ENCODE measurements at regions not wholly inside any gene's neighbourhood (a gene's known extent, or its start where the extent isn't known, plus 50 kb on each side); places are given as distances from the start of the nearest gene placed in this dataset.

DNA sequence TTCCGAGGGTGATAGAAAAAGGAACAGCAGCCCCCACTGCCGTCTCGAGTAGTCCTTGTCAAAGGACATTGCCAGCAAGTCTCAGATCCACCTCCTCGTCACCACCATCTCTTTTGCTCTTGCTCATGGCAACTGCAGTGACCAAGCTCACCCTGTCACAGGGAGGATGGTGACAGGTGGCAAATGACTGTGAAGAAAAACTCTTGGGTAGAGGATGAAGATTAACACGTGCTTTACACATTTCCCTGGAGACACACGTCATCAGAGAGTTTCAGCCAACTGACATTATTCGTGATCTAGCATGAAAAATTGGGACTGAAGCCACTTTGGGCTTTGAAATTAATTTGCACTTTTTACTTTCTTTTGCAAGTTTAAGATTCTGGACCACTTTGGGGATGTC, 174.3 kb downstream of the EBLN2 start (continued):
- TF ChIP-seq KAT7 (CRISPR knock-in tag; IDR thresholded peaks at IDR 0.05; ENCODE audit: borderline replicate concordance) (no peak), TCF7 (CRISPR knock-in tag; IDR thresholded peaks at IDR 0.05; ENCODE audit: low read depth) (no peak), NR3C1 (CRISPR knock-in tag; conservative IDR thresholded peaks at IDR 0.05; ENCODE audit: low read depth) (no peak), RORB (CRISPR knock-in tag; IDR thresholded peaks at IDR 0.05) (no peak), USF2 (CRISPR knock-in tag; IDR thresholded peaks at IDR 0.05) (no peak), ATF1 (CRISPR knock-in tag; IDR thresholded peaks at IDR 0.05) (no peak), SMAD4 (CRISPR knock-in tag; IDR thresholded peaks at IDR 0.05) (no peak)
- TF ChIP-seq, protein P1, sequence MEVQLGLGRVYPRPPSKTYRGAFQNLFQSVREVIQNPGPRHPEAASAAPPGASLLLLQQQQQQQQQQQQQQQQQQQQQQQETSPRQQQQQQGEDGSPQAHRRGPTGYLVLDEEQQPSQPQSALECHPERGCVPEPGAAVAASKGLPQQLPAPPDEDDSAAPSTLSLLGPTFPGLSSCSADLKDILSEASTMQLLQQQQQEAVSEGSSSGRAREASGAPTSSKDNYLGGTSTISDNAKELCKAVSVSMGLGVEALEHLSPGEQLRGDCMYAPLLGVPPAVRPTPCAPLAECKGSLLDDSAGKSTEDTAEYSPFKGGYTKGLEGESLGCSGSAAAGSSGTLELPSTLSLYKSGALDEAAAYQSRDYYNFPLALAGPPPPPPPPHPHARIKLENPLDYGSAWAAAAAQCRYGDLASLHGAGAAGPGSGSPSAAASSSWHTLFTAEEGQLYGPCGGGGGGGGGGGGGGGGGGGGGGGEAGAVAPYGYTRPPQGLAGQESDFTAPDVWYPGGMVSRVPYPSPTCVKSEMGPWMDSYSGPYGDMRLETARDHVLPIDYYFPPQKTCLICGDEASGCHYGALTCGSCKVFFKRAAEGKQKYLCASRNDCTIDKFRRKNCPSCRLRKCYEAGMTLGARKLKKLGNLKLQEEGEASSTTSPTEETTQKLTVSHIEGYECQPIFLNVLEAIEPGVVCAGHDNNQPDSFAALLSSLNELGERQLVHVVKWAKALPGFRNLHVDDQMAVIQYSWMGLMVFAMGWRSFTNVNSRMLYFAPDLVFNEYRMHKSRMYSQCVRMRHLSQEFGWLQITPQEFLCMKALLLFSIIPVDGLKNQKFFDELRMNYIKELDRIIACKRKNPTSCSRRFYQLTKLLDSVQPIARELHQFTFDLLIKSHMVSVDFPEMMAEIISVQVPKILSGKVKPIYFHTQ (CRISPR knock-in tag; IDR thresholded peaks at IDR 0.05) = no peak
- TF ChIP-seq, protein P2, sequence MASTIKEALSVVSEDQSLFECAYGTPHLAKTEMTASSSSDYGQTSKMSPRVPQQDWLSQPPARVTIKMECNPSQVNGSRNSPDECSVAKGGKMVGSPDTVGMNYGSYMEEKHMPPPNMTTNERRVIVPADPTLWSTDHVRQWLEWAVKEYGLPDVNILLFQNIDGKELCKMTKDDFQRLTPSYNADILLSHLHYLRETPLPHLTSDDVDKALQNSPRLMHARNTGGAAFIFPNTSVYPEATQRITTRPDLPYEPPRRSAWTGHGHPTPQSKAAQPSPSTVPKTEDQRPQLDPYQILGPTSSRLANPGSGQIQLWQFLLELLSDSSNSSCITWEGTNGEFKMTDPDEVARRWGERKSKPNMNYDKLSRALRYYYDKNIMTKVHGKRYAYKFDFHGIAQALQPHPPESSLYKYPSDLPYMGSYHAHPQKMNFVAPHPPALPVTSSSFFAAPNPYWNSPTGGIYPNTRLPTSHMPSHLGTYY (CRISPR knock-in tag; IDR thresholded peaks at IDR 0.05) = no peak

DNA sequence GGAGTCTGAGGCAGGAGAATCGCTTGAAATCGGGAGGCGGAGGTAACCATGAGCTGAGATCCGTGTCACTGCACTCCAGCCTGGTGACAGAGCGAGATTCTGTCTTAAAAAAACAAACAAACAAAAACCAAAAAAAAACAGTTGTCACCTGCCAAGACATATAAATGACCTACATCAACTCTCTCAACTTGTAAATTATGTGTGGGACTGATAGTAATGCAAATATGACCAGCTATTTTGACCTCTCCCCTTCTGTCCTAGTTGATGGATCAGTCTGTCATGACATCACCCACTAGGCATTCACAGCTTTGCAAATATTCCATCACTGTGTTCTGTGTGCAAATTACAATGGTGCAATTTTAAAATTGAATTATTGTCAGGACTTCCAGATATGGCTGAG, 175.4 kb downstream of the EBLN2 start:
- CTCF ChIA-PET = no interaction called here
- DNase-seq (ENCODE audit: low spot score) (no peak), ATAC-seq (no peak)
- TF ChIP-seq ATF3 (CRISPR knock-in tag; conservative IDR thresholded peaks at IDR 0.05) (no peak), GRHL2 (CRISPR knock-in tag; IDR thresholded peaks at IDR 0.05; ENCODE audit: insufficient replicate concordance, severe bottlenecking) (no peak), JUN (CRISPR knock-in tag; IDR thresholded peaks at IDR 0.05) (no peak), ZBTB21 (CRISPR knock-in tag; IDR thresholded peaks at IDR 0.05; ENCODE audit: borderline replicate concordance) (no peak), SP1 (CRISPR knock-in tag; conservative IDR thresholded peaks at IDR 0.05) (no peak), FOXK1 (CRISPR knock-in tag; IDR thresholded peaks at IDR 0.05) (no peak), NFATC4 (CRISPR knock-in tag; IDR thresholded peaks at IDR 0.05) (no peak), KAT7 (CRISPR knock-in tag; IDR thresholded peaks at IDR 0.05; ENCODE audit: borderline replicate concordance) (no peak), CBFB (CRISPR knock-in tag; IDR thresholded peaks at IDR 0.05; ENCODE audit: low read depth) (no peak), MXD4 (CRISPR knock-in tag; IDR thresholded peaks at IDR 0.05; ENCODE audit: borderline replicate concordance) (no peak), ZNF121 (CRISPR knock-in tag; IDR thresholded peaks at IDR 0.05) (no peak), GABPB1 (CRISPR knock-in tag; IDR thresholded peaks at IDR 0.05) (no peak), NFYB (CRISPR knock-in tag; conservative IDR thresholded peaks at IDR 0.05; ENCODE audit: low read depth) (no peak)
- H3K9me3 Mint-ChIP-seq = no peaks in the 10 kb centered on the region
- H3K27me3 Mint-ChIP-seq (ENCODE audit: low read depth) = no peaks in the 10 kb centered on the region
- H3K4me3 Mint-ChIP-seq = no peak overlapping the region
- H3K4me1 Mint-ChIP-seq = no peaks in the 10 kb centered on the region
- POLR2A ChIA-PET = no interaction called here
- no peak overlapping the region for H3K27ac Mint-ChIP-seq
- H3K36me3 Mint-ChIP-seq = no peaks in the 10 kb centered on the region

DNA sequence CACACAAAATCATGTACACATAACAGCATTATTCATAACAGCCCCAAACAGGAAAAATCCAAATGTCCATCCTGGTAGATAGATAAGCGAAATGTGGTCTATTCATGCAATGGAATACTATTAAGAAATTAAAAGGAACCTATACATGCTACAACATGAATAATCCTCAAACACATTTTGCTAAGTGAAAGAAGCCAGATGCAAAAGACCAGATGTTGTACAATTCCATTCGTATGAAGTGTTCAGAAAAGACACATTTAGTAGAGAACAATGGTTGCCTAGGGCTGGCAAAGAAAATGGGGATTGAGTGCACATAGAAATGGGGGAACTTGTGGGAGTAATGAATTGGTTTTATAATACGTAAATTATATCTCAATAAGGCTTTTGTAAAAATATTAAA, 182.3 kb downstream of the EBLN2 start:
- ChIA-PET POLR2A (no interaction called here), CTCF (interaction anchor here (1.0 kb wide), 1 partner anchor 19 kb away, joined by 3 read pairs; no protein-coding TSS in a partner anchor)
- H3K27me3 Mint-ChIP-seq (ENCODE audit: low read depth) = no peaks in the 10 kb centered on the region
- peaks cover 3% of the 10 kb centered on the region; the same call in 1 of the 2 replicates for H3K36me3 Mint-ChIP-seq
- no peak overlapping the region for H3K27ac Mint-ChIP-seq
- ATAC-seq (no peak), DNase-seq (ENCODE audit: low spot score) (no peak)
- no peaks in the 10 kb centered on the region for H3K4me1 Mint-ChIP-seq
- no peak for TF ChIP-seq MYBL2 (CRISPR knock-in tag; IDR thresholded peaks at IDR 0.05)
- no peak for TF ChIP-seq ZNF232 (CRISPR knock-in tag; IDR thresholded peaks at IDR 0.05)
- no peak overlapping the region for H3K4me3 Mint-ChIP-seq
- H3K9me3 Mint-ChIP-seq = peaks cover 7% of the 10 kb centered on the region

All from WTC11 (cell line).